Kidney glomerular epithelial cell (primary cell): ENCODE measurements at regions not wholly inside any gene's neighbourhood (a gene's known extent, or its start where the extent isn't known, plus 50 kb on each side); places are given as distances from the start of the nearest gene placed in this dataset.

ENCODE experiments used
- DNase-seq: peaks from one replicate; lab custom pipeline; 2025; lab: John Stamatoyannopoulos, UW

DNA sequence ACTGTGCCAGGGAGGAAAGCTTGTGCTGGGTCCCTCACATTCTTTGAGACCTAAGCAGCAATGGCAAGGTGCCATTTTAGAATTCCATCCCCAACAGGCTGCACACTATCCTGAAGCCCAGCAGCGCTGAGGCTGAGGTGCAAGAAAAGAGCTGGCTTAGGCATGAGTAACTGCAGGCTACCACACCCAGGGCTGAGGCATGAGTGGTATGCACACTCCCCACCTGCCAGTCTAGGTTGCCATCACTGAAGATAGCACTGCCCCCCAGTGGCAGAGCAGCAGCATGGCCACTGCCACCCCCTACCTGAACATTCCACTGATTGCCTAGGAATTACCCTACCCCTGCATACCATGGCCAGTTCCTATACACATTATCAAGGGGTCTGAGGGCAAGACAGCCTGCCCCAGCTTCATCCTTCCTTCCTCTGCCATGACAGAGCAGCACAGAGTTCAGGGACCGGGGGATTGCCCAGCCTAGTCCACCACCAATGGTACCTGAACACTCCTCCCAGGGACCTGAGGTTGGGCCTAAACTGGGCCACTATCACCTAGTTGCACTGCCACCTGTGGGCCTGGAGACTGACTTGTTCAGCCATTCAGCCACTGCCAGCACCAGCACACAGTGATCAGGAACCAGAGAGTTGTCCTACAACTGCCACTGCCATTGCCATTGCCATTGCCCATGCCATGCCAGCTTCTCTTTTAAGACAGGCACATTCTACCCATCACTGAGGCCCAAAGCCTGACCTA is 129.8 kb downstream of the SATB1 start:
- peak; percentile 89 for DNase-seq

GRCh38 chr3:18290157-18290556 is 135.0 kb downstream of the SATB1 start:
- no peak for DNase-seq

DNA sequence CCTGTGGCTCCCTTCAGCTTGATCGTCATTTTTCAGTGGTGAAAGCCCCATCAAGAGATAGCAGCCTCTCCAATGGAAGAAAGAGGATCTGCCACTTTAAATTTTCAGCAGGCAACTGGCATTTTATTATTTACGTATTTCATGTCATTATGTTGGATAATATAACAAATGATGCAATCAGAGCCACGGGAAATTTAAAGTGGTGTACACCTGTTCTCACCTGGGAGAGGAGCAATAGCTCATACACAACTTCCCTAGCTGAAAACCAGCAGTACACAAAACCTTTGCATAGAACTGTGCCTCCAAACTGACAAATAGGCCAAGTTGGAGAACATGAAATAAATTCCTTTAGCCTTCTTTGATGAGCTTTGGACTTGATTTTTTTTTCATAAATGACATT is 136.9 kb downstream of the SATB1 start:
- no peak for DNase-seq

DNA sequence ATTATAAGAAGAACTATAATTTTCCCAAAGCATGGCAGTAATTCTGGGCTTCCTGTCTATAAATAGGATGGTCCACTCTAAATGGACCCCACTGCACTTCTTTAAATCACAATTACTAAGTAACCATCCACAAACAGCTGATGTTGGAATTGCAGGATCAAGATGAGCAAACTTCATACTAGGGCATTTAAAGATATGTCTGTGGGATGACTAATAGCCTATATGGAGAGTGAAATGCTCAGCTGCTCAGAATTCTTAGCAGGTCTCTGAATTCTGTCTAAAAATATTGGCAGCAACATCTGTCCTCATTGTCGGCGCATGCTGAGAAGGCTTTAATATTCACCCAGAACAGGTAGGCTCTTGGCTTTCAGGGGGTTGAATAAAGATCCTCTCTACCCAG is 140.4 kb downstream of the SATB1 start:
- no peak for DNase-seq

- no peak for DNase-seq
Observed at GRCh38 chr3:18283680-18284079, 141.5 kb downstream of the SATB1 start.

DNA sequence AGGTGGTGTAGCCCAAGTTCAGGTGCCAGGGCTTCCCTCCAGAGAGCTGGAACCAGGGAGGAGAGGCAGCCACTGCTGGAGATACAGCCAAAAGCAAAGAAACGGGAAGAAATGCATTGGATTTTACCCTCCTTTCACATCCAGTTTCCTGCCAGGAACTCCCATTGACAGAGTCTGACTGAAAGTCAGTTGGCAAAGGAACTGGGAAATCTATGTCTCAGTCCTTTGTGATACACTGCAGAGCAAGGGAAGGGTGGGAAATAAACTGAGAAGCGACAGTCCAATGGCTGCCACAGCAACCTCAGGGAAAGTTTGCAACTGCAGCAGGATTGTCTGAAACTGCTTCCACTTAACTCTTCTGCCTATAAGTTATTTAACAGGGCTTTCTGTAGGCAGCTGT is 142.6 kb downstream of the SATB1 start:
- DNase-seq = no peak

- no peak for DNase-seq
Observed at GRCh38 chr3:18279226-18279737, 145.9 kb downstream of the SATB1 start.

DNA sequence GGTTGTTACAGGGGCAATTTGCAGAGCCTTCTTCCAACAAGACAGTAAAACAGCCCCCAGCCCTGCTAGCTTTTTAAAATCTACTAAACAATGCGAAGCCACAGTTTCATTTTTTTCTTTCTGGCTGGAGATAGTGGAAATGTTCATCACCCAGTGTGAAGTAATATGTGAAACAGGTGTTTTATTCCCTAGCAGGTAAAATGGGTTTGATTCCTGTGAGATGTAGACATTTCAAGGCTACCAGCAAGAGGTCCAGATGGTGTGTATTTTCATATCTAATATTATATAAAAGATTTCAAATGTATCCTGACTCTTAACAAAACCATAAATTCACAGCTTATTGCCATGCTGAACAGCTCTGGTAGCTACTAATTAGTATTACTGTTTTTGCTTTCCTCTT is 160.3 kb downstream of the SATB1 start:
- no peak for DNase-seq

GRCh38 chr3:18264361-18264760 is 160.8 kb downstream of the SATB1 start:
- no peak for DNase-seq

- DNase-seq = no peak
Observed at GRCh38 chr3:18258492-18258891, 166.6 kb downstream of the SATB1 start.

DNA sequence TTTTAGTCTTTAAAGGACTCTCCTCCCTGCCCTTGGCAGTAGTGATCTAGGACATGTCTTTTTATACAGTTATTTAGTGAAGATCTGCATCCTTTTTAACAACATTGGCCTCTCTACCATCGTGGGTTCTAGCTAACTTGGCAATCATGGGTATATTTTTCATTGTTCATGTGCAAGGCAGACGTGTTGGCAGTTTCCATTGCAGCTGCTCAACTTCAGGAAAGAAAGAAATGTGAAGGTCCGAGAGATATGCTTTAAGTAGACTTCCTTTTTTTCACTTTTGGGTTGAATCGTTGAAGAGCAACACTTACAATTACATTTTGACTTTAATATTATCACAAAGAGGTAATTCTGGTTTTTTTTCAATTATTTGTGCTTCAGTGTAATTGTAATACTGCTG is 172.6 kb downstream of the SATB1 start:
- no peak for DNase-seq

GRCh38 chr3:18250991-18251390 is 174.1 kb downstream of the SATB1 start:
- DNase-seq = no peak

DNA sequence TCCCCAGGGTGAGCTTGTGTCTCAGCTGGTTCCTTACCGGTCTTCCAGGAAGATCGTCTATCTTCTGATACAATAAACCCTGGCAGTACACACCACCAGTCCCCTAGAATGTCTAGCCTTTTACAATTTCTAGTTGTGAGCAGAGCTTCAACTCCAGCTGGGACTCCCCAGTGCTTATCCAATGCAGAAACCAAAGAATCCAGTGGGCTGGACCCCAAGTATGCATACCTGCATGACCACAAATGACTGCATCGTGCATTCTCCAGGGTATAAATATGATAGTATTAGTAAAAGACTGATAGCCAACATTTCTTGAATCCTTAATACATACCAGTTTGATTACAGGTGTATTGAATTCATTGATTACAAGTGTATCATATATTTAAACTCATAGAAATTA is 176.0 kb downstream of the SATB1 start:
- no peak for DNase-seq

- DNase-seq = no peak
Observed at GRCh38 chr3:18247776-18248310, 177.3 kb downstream of the SATB1 start.

GRCh38 chr3:18247139-18247695 is 177.9 kb downstream of the SATB1 start:
- no peak for DNase-seq

GRCh38 chr3:18246336-18247060 is 178.6 kb downstream of the SATB1 start:
- no peak for DNase-seq

GRCh38 chr3:18245721-18246120 is 179.4 kb downstream of the SATB1 start:
- no peak for DNase-seq

DNA sequence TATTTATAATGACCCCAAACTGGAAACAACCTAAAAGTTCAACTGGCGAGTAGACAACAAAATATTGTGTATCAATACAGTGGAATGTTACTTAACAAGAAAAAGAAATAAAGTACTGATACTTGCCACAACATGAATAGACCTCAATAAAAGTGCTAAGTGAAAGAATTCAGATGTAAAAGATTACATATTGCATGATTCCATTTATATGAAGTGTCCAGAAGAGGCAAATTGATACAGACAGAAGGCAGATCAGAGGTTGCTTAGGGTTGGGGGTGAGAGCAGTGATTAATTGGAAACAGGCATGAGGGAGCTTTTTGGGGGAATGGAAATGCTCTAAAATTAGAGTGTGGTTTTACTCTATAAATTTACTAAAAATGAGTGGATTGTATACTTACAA is 183.3 kb downstream of the SATB1 start:
- DNase-seq = no peak

- no peak for DNase-seq
Observed at GRCh38 chr3:18239674-18240073, 185.5 kb downstream of the SATB1 start.

DNA sequence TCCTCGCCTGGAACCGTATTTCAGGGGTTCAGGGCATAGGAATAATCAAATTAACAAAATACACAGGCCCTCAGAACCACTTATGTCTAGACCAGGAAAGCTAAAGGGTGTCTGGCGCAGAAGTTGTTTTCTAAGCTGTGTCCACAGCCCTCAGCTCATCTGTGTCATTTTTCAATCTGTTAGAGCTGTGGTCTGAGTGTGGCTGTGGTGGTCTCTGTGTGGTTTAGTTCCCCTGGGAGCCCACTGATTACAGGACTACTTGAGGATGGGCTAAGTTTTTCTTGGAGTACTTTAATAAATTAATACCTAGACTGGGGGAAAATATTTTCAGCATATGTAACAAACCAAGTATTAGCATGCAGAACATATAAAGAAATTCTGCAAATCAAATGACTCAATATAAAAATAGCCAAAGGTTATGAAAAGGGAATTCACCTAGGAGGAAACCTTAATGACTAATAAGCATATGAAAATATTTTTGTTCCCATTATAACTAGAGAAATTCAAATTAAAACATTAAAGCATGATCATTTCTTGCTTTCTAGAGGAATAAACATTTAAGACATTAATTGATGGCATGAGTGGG is 186.3 kb downstream of the SATB1 start:
- DNase-seq = no peak

- DNase-seq = no peak
Observed at GRCh38 chr3:18238332-18238731, 186.8 kb downstream of the SATB1 start.

GRCh38 chr3:18237251-18238005 is 187.7 kb downstream of the SATB1 start:
- peak; percentile 16 for DNase-seq
